ENCODE measurements at regions not wholly inside any gene's neighbourhood (a gene's known extent, or its start where the extent isn't known, plus 50 kb on each side); places are given as distances from the start of the nearest gene placed in this dataset.

DNA sequence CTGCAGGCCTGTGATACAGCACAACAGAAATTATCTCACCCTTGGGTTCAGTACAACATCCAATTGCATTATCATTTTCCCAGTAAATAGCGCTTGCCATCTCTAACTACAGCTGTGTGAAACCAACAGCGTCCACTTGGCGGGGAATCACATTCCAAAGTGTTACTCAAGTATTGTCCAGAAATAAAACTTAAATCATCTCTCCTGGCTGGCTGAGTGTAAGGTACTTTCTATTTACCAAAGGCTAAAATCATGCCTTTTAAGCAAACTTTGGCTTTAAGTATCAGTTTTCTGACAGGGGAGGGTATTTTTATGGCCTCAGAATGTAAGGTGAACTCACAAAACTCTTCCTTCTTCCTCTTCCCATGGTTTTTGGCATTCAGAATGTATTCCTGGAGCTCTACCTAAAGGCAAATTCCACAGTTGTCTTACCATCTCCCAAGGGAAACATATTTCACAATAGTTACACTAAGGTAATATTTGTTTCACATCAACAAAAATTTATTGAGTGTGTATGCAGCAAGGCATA is 205.6 kb upstream of the MPDZ start:
- Histone ChIP-seq H3K4me2 (ENCODE audit: insufficient read depth, insufficient read length, low read length) (no peak overlapping the region), H4K20me1 (ENCODE audit: control insufficient read depth, insufficient read depth, insufficient read length) (no peaks in the 10 kb centered on the region), H3K23me2 (ENCODE audit: insufficient read length, low read depth, low read length, poor library complexity, severe bottlenecking) (no peaks in the 10 kb centered on the region), H3K23ac (ENCODE audit: insufficient read length, low read depth, low read length) (no peak overlapping the region), H3K56ac (ENCODE audit: insufficient read length, low read depth, low read length) (no peak overlapping the region), H2BK15ac (ENCODE audit: low read depth, low read length) (no peak overlapping the region), H2BK20ac (ENCODE audit: low read depth, low read length, poor library complexity, severe bottlenecking) (no peak overlapping the region), H3K9ac (ENCODE audit: extremely low read depth, insufficient read length, low read length) (no peak overlapping the region), H3K4me1 (ENCODE audit: insufficient read depth, low read length) (peaks cover 7% of the 10 kb centered on the region), H4K8ac (replicated peaks; ENCODE audit: insufficient read length, low read depth, low read length) (no peak overlapping the region), H3K14ac (ENCODE audit: insufficient read depth, low read length) (no peak overlapping the region), H2BK120ac (ENCODE audit: low read depth, low read length, poor library complexity, severe bottlenecking) (no peak overlapping the region), H3K27ac (ENCODE audit: insufficient read length, low read depth, low read length) (no peak overlapping the region), H3T11ph (ENCODE audit: low read length) (no peak overlapping the region), H4K5ac (ENCODE audit: insufficient read length, low read depth, low read length) (no peak overlapping the region), H3K79me2 (ENCODE audit: insufficient read depth, low read length) (no peaks in the 10 kb centered on the region), H3K9me3 (ENCODE audit: control insufficient read depth, low read depth, low read length) (no peaks in the 10 kb centered on the region), H2AFZ (ENCODE audit: low read length) (no peak overlapping the region), H3K18ac (ENCODE audit: insufficient read length, low read depth, low read length) (no peak overlapping the region), H2BK5ac (ENCODE audit: insufficient read length, low read length) (no peak overlapping the region), H3K79me1 (ENCODE audit: insufficient read depth, low read depth, low read length, poor library complexity, severe bottlenecking) (no peaks in the 10 kb centered on the region), H2BK12ac (ENCODE audit: insufficient read length, low read depth, low read length) (no peak overlapping the region), H4K91ac (ENCODE audit: insufficient read length, low read depth, low read length) (no peak overlapping the region), H3K4ac (ENCODE audit: low read depth, low read length) (no peak overlapping the region), H2AK5ac (ENCODE audit: insufficient read length, low read length) (no peak overlapping the region), H3K27me3 (ENCODE audit: insufficient read depth, low read length) (no peaks in the 10 kb centered on the region)
- TF ChIP-seq, protein P1, sequence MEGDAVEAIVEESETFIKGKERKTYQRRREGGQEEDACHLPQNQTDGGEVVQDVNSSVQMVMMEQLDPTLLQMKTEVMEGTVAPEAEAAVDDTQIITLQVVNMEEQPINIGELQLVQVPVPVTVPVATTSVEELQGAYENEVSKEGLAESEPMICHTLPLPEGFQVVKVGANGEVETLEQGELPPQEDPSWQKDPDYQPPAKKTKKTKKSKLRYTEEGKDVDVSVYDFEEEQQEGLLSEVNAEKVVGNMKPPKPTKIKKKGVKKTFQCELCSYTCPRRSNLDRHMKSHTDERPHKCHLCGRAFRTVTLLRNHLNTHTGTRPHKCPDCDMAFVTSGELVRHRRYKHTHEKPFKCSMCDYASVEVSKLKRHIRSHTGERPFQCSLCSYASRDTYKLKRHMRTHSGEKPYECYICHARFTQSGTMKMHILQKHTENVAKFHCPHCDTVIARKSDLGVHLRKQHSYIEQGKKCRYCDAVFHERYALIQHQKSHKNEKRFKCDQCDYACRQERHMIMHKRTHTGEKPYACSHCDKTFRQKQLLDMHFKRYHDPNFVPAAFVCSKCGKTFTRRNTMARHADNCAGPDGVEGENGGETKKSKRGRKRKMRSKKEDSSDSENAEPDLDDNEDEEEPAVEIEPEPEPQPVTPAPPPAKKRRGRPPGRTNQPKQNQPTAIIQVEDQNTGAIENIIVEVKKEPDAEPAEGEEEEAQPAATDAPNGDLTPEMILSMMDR (conservative IDR thresholded peaks at IDR 0.05): no peak
- H3K4me3 Mint-ChIP-seq: no peak overlapping the region
- no peaks in the 10 kb centered on the region for H3K27me3 Mint-ChIP-seq (ENCODE audit: low read depth)
- no peak for DNase-seq
- H3K4me1 Mint-ChIP-seq: peaks cover 16 to 38% of the 10 kb centered on the region in 2 experiments
- no CpG with 5 or more reads among the region's 3 CpGs for WGBS (ENCODE audit: extremely low coverage, insufficient read length, low lambda C conversion rate)
- no peak overlapping the region for H3K27ac Mint-ChIP-seq
- H3K9me3 Mint-ChIP-seq: no peaks in the 10 kb centered on the region; a peak in 1 of 5 replicates
- no peaks in the 10 kb centered on the region for H3K36me3 Mint-ChIP-seq (ENCODE audit: insufficient read depth in 1 of 3, low read depth in 3 of 3)
